NCI-H460 (cell line): ENCODE measurements at regions not wholly inside any gene's neighbourhood (a gene's known extent, or its start where the extent isn't known, plus 50 kb on each side); places are given as distances from the start of the nearest gene placed in this dataset.
A peak's percentile ranks its signal among the peaks of the same experiment; 100 is the strongest.

Experiments
- DNase-seq: peaks from one replicate; pipeline ENCODE4 v3.0.0-alpha.2; 2016; ENCODE audit warnings: low read depth; ENCODE audit errors: extremely low read depth

GRCh38 chr15:91548549-91548948, 305.0 kb upstream of the SLCO3A1 start:
- no peak for DNase-seq

DNA sequence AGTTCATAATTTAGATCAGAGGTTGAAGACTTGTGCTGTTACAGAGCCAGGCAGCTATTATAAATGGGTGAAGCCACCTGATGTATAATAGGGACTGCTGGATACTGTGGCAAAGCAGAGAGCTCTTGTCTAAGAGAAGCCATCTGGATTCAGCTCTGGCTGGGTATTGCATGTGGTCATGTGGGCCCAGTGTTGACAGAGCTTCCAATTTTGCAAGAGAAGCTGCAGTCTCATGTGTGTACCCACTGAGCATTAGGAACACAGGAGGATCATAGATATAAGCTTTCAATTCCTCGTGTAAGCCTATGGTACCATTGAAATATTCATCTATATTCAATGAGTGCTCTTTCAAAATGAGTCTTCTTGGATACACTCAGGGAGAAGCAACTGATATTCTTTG, 303.9 kb upstream of the SLCO3A1 start:
- DNase-seq, result no peak

DNA sequence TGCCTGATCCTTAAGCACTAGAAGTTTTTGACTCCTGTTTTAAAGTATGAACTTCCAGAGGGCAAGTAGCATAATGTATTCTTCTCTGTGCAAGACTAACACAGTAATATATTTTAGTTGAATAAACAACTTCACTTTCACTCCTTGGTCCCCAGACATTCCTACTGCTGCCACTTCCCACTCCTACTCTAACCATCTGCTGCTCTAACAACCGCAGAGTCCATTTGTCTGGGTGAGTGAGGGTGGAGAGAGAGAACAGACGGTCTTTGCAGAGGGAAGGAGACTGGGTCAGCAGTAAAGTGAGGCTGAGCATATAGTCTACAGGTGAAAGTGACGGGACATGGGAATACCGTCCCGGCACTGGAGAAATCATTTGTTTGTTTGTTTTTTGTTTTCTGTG, 301.0 kb upstream of the SLCO3A1 start:
- DNase-seq, result no peak

GRCh38 chr15:91553196-91553854, 300.2 kb upstream of the SLCO3A1 start:
- no peak for DNase-seq

DNA sequence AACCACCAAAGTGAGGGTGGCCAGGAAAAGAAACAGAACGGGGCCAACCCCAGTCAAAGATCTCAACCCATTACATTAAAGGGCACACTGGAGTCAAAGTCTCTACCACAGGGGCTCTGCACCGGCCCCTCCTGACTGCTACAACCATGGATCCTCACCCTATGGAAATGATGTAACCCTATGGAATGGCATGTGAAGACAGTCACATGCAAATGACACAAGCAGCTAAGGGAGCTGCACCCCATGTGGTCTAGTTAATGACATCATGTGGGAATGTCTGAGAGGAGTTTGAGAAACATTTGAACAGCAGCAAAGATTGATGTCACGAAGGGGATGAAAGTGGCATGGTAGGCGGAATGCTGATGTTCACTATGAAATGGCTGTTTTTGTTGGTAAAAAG, 298.2 kb upstream of the SLCO3A1 start:
- DNase-seq, result no peak

DNA sequence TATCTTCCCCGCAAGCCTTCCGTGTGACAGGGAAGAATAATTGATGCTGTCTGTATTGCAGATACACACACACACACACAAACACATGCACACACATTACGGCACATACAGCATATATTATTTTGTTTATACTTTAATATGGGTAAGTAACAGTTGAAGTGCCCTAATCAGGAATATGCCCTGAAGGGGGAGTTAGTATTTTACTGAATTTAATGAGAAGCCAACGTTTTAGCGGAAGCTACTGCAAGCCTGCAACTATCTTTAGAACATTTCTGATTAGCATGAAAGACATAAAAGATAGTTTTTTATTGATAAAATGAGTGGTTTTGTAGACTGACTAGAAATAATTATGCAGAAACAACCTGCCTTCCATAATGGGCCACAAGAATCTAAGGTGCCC, 296.6 kb upstream of the SLCO3A1 start:
- no peak for DNase-seq

DNA sequence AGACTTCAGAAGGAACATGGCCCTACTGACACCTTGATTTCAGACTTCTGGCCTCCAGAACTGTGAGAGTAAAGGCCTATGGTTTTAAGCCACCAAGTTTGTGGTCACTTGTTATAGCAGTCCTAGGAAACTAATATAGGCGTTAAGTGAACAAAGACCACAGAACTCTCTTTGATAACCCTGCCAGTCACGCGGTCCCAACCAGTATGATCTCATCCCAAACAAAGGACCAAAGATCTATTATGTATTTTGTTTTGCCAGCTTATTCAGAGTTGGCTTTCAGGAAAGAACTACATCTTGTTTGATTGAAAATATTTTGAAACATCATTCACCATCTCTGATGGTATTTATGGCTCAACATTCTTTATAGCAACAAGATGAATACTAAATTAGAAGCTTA, 294.4 kb upstream of the SLCO3A1 start:
- DNase-seq, result no peak

- DNase-seq, result peak; percentile 8
These were observed 292.0 kb upstream of the SLCO3A1 start for GRCh38 chr15:91561371-91562100.

DNA sequence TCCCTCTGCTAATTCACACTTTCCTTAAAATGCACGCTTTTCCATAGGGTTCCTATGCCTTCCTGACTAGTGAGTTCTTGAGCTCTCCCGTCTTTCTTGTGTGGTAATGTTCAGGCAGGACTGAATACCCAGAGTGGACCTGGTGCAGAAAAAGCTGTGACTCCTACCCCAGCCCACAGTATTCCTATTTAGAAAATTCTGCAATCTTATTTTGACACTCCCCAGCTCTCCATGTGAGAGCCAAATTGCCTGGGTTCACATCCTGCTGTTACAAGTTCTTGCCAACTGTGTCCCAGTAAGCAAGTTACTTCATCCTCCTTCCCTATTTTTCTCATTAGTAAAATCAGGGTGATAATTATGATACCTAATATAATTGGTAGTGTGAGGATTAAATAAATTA, 290.8 kb upstream of the SLCO3A1 start:
- no peak for DNase-seq

GRCh38 chr15:91564631-91565030, 288.9 kb upstream of the SLCO3A1 start:
- DNase-seq, result no peak

GRCh38 chr15:91566141-91566540, 287.4 kb upstream of the SLCO3A1 start:
- no peak for DNase-seq

DNA sequence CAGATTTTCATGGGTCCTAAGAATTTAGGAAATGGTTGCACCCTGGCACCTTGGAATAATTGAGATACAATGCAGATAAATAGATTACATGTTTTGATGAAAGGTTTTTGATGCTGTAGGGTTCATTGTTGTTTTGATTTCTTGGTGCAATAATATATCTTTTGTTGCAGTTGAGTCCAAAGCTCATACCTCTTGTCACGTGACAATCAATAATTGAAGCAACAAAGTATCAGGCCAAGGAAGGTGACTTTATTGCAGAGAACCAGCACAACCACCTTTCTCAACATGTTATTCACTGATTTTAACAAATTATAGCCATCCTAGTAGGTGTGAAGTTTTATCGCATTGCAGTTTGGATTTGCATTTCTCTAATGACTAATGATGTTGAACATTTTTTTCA, 285.5 kb upstream of the SLCO3A1 start:
- DNase-seq, result no peak

- DNase-seq, result no peak
These were observed 281.4 kb upstream of the SLCO3A1 start for GRCh38 chr15:91572110-91572509.

- no peak for DNase-seq
These were observed 277.4 kb upstream of the SLCO3A1 start for GRCh38 chr15:91576096-91576495.

- no peak for DNase-seq
These were observed 275.0 kb upstream of the SLCO3A1 start for GRCh38 chr15:91578511-91578910.

DNA sequence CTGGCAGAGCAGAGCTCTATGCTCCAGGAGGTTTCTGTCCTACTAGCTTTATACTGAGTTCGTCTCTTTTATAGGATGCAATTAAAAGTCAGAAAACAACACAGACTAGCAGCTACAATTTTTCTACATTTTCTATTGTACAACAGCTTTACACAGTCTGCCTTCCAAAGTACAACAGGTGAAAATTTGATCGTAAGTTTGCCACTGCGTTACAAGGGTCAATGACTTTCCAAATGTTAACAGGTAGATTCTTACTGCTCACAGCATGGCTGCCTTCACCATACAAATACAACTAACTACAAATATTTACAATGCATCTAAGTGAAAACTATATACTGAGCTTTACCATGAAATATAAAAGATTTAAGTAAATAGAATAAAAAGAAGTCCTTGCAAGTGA, 268.6 kb upstream of the SLCO3A1 start:
- no peak for DNase-seq

GRCh38 chr15:91586560-91586959, 266.9 kb upstream of the SLCO3A1 start:
- no peak for DNase-seq

DNA sequence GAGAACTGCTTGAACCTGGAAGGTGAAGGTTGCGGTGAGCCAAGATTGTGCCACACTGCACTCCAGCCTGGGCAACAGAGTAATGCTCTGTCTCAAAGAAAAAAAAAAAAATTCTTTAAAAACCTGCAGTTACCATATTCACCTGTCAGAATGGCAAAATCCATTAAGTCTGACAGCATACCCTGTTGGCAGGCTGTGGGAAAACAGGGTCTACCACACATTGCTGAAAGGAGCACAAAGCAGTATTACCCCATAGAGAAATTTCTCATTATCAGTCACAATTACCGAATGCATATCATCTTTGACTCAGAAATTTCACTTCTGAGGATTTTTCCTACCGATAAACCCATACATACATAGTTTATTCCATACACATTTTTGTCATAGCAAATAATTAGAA, 264.1 kb upstream of the SLCO3A1 start:
- no peak for DNase-seq

DNA sequence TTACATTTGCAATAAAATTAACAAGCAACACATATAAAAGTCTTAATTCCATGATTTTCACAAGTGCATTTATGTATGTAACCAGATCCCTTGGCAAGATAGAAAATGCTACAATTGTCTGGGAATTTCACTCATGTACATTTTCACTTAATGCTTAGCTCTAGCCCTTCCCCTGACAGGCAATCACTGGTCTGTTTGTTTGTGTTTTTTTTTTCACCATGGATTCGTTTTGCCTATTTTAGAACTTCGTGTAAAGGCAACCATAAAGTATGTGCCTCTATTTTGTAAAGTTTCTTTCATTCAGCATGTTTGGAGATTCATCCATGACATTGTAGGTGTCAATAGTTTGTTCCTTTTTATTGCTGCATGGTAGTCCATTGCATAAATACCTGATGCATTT, 260.9 kb upstream of the SLCO3A1 start:
- DNase-seq, result no peak

- no peak for DNase-seq
These were observed 260.4 kb upstream of the SLCO3A1 start for GRCh38 chr15:91593067-91593466.

DNA sequence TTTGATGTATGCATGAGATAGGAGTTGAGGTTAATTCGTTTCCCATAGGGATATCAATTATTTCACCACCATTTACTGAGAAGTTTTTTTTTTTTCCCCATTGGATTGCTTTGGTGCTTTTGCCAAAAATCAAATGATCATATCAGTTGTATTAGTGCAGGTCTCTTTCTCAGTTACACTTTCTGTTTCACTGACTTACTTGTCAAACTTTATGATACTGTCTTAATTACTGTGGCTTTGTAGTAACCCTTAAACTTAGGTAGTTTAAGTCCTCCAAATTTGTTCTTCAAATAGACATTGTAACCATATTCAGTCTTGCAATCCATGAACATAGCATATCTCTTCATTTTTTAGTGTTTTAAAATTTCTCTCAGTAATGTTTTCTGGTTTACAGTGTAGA, 259.9 kb upstream of the SLCO3A1 start:
- no peak for DNase-seq

- DNase-seq, result no peak
These were observed 254.2 kb upstream of the SLCO3A1 start for GRCh38 chr15:91599261-91599660.
